GM18858 (cell line): ENCODE measurements at regions not wholly inside any gene's neighbourhood (a gene's known extent, or its start where the extent isn't known, plus 50 kb on each side); places are given as distances from the start of the nearest gene placed in this dataset.

ENCODE experiments used
- ATAC-seq: cut with Tn5 transposase; IDR thresholded peaks from one replicate; pipeline ENCODE4 v1.9.1; 2021; ENCODE audit not compliant: unreplicated experiment

- no peak for ATAC-seq
Observed at GRCh38 chr15:69574506-69574905, 121.9 kb downstream of the RPLP1 start.

GRCh38 chr15:69575387-69575786, 122.8 kb downstream of the RPLP1 start:
- no peak for ATAC-seq

GRCh38 chr15:69576035-69576526, 123.5 kb downstream of the RPLP1 start:
- ATAC-seq = no peak

- ATAC-seq = no peak
Observed at GRCh38 chr15:69576948-69577351, 124.3 kb downstream of the RPLP1 start.

- ATAC-seq = no peak
Observed at GRCh38 chr15:69577397-69577796, 124.8 kb downstream of the RPLP1 start.

- no peak for ATAC-seq
Observed at GRCh38 chr15:69578252-69578651, 125.6 kb downstream of the RPLP1 start.

- ATAC-seq = no peak
Observed at GRCh38 chr15:69578787-69579583, 126.4 kb downstream of the RPLP1 start.

GRCh38 chr15:69579950-69580618, 127.5 kb downstream of the RPLP1 start:
- no peak for ATAC-seq

GRCh38 chr15:69583626-69584025, 131.0 kb downstream of the RPLP1 start:
- no peak for ATAC-seq

GRCh38 chr15:69585937-69586336, 133.3 kb downstream of the RPLP1 start:
- no peak for ATAC-seq

GRCh38 chr15:69586721-69587120, 134.1 kb downstream of the RPLP1 start:
- ATAC-seq = no peak

- no peak for ATAC-seq
Observed at GRCh38 chr15:69587723-69588426, 135.3 kb downstream of the RPLP1 start.

GRCh38 chr15:69590201-69590710, 137.6 kb downstream of the RPLP1 start:
- ATAC-seq = no peak

GRCh38 chr15:69590932-69591524, 138.4 kb downstream of the RPLP1 start:
- ATAC-seq = no peak

- no peak for ATAC-seq
Observed at GRCh38 chr15:69591905-69592508, 139.4 kb downstream of the RPLP1 start.

- no peak for ATAC-seq
Observed at GRCh38 chr15:69592954-69593353, 140.3 kb downstream of the RPLP1 start.

- no peak for ATAC-seq
Observed at GRCh38 chr15:69593488-69593887, 140.9 kb downstream of the RPLP1 start.

- ATAC-seq = no peak
Observed at GRCh38 chr15:69593981-69594966, 141.7 kb downstream of the RPLP1 start.

- ATAC-seq = no peak
Observed at GRCh38 chr15:69595009-69595791, 142.6 kb downstream of the RPLP1 start.
